Peyer's patch (tissue), 4 donors: ENCODE measurements at regions not wholly inside any gene's neighbourhood (a gene's known extent, or its start where the extent isn't known, plus 50 kb on each side); places are given as distances from the start of the nearest gene placed in this dataset.

Experiments used
- CTCF ChIP-seq, 6 experiments: fragments of 450-650 bp in 4 of 6; fragments of 200-600 bp in 2 of 6; sonication (generic) in 1 of 6; IDR thresholded peaks; one replicate each; pipeline ENCODE4 v1.5.1; 2017 to 2019; ENCODE audit warnings: antibody characterized with exemption in 6 of 6, mild to moderate bottlenecking in 3 of 6, moderate library complexity in 1 of 6
- POLR2A ChIP-seq, 2 donors: fragments of 450-650 bp; IDR thresholded peaks; one replicate each; pipeline ENCODE4 v1.5.1; 2017; ENCODE audit warnings: antibody characterized with exemption in 2 of 2, mild to moderate bottlenecking in 2 of 2, moderate library complexity in 2 of 2

- TF ChIP-seq CTCF (IDR thresholded peaks at IDR 0.05) (no peak), POLR2A (IDR thresholded peaks at IDR 0.05) (no peak)
Observed at GRCh38 chr1:59135761-59136255, 161.1 kb upstream of the FGGY start.
